ENCODE measurements at regions not wholly inside any gene's neighbourhood (a gene's known extent, or its start where the extent isn't known, plus 50 kb on each side); places are given as distances from the start of the nearest gene placed in this dataset.

DNA sequence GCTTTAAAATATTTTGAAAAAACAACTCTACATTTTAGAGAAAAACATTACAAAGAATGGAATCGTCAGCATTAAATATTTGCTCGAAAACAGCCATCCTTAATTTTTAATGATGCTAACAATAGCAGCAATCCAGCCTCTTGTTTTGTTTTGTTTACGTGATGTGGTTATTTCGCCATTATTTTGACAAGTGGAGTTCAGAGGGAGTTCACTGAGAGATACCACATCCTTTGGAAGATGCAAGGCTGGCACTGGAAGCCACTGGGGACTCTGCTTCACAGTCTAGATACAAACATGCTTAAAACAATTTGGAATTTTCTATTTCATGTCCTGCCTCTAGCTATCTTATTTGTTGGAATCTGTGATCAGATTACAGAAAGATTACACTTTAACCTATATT is 556.3 kb downstream of the PCDH17 start (continued):
- no peak for TF ChIP-seq KLF5 (IDR thresholded peaks at IDR 0.05; ENCODE audit: partially characterized antibody)
- TF ChIP-seq SUPT20H (IDR thresholded peaks at IDR 0.05; ENCODE audit: borderline replicate concordance, control insufficient read depth, low read depth, low read length): no peak
- no peak for TF ChIP-seq NR2C2 (IDR thresholded peaks at IDR 0.05; ENCODE audit: borderline replicate concordance, control insufficient read depth, insufficient read length, low read depth)
- TF ChIP-seq, protein P1, sequence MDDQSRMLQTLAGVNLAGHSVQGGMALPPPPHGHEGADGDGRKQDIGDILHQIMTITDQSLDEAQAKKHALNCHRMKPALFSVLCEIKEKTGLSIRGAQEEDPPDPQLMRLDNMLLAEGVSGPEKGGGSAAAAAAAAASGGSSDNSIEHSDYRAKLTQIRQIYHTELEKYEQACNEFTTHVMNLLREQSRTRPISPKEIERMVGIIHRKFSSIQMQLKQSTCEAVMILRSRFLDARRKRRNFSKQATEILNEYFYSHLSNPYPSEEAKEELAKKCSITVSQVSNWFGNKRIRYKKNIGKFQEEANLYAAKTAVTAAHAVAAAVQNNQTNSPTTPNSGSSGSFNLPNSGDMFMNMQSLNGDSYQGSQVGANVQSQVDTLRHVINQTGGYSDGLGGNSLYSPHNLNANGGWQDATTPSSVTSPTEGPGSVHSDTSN (IDR thresholded peaks at IDR 0.05; ENCODE audit: insufficient replicate concordance, low read depth, low read length): no peak
- TF ChIP-seq SREBF1 (IDR thresholded peaks at IDR 0.05; ENCODE audit: low read length): no peak

DNA sequence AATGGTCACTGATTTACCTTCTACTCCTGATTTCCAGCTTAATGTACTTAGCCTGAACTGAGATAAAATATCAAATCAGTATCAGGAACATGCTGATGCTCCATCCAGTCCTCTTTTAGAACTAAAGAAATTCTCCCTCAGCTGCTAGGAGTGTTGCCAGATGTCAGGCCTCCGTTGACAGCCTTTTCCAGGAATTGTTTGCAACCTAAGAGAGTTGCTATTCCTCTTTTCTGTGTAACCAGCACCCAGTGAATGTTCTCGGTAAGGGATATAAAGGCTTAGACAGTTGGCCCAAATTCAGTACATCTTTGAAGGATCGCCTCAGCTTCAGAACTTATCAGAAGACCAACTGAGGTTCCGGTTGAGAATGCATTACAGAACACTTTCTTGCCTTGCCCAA is 559.0 kb downstream of the PCDH17 start:
- WGBS (ENCODE audit: insufficient coverage, insufficient replicate concordance, low lambda C conversion rate, missing lambda C conversion rate): 10% methylated on average over 4 of the region's 4 CpGs
- no peak for ATAC-seq
- no TSS peak for BruUV-seq (replicated peaks)
- ChIA-PET POLR2A (no interaction called here), CTCF (no interaction called here), SMC1A (ENCODE audit: uncharacterized antibody, unreplicated experiment) (no interaction called here), RAD21 (ENCODE audit: unreplicated experiment) (interaction anchor here (1.6 kb wide), 1 partner anchor 12 kb away, joined by 5 read pairs; no protein-coding TSS in a partner anchor)
- DNase-seq (ENCODE audit: low read depth, low spot score): no peak
- H3K4me1 ChIP-seq (ENCODE audit: control insufficient read depth, insufficient read depth, low read length): no peaks in the 10 kb centered on the region
- no peaks in the 10 kb centered on the region for H3K36me3 ChIP-seq (ENCODE audit: control insufficient read depth in 2 of 2, insufficient read depth in 2 of 2, low read length in 1 of 2)
- H3K9me3 ChIP-seq (replicated peaks; ENCODE audit: control insufficient read depth, insufficient read depth, low read length): no peaks in the 10 kb centered on the region
- in situ Hi-C loops (cut with MboI) (no loop called here), intact Hi-C loops (cut with micrococcal nuclease; ENCODE audit: unreplicated experiment) (no loop called here)
- H3K79me2 ChIP-seq (ENCODE audit: control insufficient read depth, insufficient read depth, low read length): no peaks in the 10 kb centered on the region
- H4K20me1 ChIP-seq (ENCODE audit: control insufficient read depth, insufficient read depth): no peaks in the 10 kb centered on the region
- H3K9ac ChIP-seq (ENCODE audit: control insufficient read depth, insufficient read depth, low read length): no peak overlapping the region
- H2AFZ ChIP-seq (ENCODE audit: control insufficient read depth, low read depth, low read length): no peak overlapping the region
- TF ChIP-seq CHD1 (IDR thresholded peaks at IDR 0.05; ENCODE audit: low read depth, low read length) (no peak), CBFB (IDR thresholded peaks at IDR 0.05; ENCODE audit: low read depth) (no peak), PRDM15 (CRISPR knock-in tag; IDR thresholded peaks at IDR 0.05) (no peak), EZH2 (IDR thresholded peaks at IDR 0.05; ENCODE audit: borderline replicate concordance, control insufficient read depth, low read depth, low read length) (no peak)
- TF ChIP-seq, protein P2, sequence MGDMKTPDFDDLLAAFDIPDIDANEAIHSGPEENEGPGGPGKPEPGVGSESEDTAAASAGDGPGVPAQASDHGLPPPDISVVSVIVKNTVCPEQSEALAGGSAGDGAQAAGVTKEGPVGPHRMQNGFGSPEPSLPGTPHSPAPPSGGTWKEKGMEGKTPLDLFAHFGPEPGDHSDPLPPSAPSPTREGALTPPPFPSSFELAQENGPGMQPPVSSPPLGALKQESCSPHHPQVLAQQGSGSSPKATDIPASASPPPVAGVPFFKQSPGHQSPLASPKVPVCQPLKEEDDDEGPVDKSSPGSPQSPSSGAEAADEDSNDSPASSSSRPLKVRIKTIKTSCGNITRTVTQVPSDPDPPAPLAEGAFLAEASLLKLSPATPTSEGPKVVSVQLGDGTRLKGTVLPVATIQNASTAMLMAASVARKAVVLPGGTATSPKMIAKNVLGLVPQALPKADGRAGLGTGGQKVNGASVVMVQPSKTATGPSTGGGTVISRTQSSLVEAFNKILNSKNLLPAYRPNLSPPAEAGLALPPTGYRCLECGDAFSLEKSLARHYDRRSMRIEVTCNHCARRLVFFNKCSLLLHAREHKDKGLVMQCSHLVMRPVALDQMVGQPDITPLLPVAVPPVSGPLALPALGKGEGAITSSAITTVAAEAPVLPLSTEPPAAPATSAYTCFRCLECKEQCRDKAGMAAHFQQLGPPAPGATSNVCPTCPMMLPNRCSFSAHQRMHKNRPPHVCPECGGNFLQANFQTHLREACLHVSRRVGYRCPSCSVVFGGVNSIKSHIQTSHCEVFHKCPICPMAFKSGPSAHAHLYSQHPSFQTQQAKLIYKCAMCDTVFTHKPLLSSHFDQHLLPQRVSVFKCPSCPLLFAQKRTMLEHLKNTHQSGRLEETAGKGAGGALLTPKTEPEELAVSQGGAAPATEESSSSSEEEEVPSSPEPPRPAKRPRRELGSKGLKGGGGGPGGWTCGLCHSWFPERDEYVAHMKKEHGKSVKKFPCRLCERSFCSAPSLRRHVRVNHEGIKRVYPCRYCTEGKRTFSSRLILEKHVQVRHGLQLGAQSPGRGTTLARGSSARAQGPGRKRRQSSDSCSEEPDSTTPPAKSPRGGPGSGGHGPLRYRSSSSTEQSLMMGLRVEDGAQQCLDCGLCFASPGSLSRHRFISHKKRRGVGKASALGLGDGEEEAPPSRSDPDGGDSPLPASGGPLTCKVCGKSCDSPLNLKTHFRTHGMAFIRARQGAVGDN (IDR thresholded peaks at IDR 0.05): no peak
- H3K27me3 ChIP-seq (replicated peaks in 1 of 2; ENCODE audit: control insufficient read depth in 2 of 2, insufficient read depth in 2 of 2, low read length in 1 of 2): no peaks in the 10 kb centered on the region
- H3K4me3 ChIP-seq: no peak overlapping the region
- no peak for FAIRE-seq
- H3K4me2 ChIP-seq (ENCODE audit: control insufficient read depth, insufficient read depth): no peak overlapping the region
- no peak overlapping the region for H3K27ac ChIP-seq (ENCODE audit: control insufficient read depth, insufficient read depth)
